ENCODE measurements at regions not wholly inside any gene's neighbourhood (a gene's known extent, or its start where the extent isn't known, plus 50 kb on each side); places are given as distances from the start of the nearest gene placed in this dataset.

DNA sequence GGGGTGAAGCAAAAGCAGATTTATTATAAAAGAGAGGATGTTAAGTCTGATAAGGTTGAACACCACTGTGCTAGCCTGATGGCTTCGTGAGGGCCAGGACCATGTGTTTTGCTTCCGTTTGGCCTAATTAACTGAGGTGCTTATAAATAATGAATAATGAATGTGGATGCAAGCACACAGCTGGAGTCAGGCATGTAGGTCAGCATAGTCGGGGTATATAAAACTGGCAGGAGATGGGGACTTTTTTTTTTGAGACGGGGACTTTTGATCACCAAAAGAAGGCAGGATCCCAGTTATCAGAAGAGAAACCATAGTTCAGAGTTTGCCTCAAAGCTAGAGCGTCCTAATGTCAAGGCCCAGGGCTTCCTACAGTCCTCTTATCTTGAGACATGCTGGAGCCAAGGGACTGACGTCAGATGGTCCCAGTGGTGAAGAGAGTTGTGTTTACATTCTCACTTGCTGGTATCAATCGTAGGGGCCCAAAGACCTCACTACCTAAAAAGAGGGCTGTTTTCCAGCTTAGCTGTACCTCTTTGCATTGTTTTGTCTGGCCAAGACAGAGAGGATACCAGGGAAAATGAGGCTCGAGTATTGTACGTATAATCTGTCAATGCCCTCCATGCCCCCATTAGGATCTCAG is 50.4 kb downstream of the RTL9 start:
- no peak for DNase-seq (ENCODE audit: low read depth)

DNA sequence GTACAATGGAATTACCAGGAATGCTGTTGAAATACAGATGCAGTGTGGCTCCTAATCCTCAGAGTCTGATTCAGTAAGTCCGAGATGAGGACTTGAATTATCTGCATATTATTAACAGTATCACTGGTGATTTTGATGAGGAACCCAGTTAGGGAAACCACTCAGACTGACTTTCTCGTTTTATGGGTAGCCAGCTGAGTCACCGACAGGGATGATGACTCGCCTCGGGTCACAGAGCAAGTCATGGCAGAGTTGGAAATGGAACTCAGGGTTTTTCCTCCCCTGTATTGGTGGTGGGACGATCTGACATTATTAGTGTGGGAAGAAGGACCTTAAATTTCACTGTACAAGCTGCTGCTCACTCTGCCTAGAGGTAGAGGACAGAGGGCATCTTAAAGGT is 51.3 kb downstream of the RTL9 start:
- DNase-seq (ENCODE audit: low read depth): no peak

DNA sequence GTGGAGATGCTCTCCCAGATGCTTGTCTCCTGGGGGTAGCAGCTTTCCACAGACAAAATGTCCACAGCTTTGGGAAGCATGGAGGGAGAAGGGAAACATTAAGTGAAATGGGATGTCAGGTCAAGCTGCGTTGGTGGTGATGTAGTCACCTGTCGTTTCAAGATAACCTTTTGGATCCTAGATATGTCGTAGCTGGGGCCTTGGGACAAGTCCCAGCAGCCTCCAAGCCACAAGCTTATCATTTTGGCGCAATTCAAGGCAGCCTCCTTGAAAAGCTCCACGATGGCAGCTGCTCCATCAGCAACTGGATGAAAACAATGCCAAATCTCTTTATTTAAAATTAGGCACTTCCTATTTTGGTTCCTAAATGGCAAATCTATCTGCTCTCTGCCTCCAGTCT is 52.0 kb downstream of the RTL9 start:
- no peak for DNase-seq (ENCODE audit: low read depth)

DNA sequence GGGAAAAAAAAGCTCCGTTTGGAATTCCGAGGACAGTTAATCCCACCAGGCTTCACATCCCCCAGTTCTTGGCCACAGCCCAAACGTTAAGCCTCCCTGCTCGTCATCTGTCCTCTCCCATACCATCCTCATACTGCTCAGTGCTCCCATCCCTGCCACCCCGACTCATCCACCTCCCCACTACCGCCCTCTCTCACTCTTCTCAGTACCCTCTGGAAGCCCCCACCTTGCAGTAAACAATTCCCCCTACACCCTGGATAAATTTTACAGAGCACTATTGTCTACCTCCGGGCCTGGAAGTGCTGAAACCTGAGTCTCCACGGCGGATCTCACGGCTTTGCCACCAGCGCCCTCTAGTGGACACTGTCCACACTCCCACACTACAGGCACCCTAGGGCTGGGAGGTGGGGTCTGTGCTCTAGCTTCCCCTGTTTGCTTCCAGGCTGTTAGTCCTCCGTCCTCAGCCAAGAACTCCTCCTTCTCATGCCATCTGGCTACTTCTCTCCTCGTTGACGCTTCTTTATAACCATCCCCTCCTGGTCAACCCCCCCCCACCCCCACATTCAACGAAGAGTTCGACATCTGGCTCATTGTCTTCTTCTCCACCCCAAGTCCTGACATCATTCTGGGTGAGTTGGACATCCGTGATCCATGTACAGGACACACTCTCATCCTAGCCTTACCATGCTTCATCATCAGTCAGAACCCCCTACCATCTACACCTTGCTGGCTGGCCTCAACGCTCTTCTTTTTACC is 54.5 kb downstream of the RTL9 start:
- DNase-seq (ENCODE audit: low read depth): peak; percentile 42

DNA sequence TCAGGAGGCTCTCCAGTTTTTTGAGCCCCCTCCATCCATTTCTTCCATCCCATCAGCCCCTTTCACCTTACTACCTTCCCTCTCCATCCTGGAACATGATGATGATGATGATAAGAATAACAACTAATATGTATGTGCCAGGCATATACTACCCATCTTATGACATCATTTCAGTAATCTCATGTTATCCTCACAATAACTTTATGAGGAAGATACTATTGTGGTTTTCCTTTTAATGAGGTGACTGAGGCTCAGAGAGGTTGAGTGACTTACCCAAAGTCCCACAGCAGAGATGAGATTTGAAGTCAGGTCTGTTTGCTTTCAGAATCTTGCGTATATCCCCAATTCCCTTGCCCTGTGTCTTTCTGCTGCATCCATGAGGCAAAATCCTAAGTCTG is 55.1 kb downstream of the RTL9 start:
- DNase-seq (ENCODE audit: low read depth): no peak

DNA sequence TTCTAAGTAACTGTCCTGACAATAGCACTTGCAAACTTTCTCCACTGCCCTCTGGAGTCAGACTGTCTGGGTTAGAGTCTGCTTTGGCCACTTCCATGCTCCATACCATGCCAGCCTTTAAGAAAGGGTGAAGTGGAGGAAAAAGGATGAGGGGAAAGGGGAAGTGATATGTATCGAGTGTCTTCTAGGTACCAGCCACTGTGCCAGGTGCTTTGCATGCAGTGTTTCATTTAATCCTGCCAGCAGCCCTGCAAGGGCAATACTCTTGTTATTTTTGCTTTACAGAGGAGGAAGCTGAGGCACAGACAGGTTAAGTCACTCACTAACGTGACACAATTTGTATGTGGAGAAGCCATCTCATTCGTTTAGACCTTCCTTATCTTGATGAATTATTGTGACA is 55.6 kb downstream of the RTL9 start:
- DNase-seq (ENCODE audit: low read depth): no peak

DNA sequence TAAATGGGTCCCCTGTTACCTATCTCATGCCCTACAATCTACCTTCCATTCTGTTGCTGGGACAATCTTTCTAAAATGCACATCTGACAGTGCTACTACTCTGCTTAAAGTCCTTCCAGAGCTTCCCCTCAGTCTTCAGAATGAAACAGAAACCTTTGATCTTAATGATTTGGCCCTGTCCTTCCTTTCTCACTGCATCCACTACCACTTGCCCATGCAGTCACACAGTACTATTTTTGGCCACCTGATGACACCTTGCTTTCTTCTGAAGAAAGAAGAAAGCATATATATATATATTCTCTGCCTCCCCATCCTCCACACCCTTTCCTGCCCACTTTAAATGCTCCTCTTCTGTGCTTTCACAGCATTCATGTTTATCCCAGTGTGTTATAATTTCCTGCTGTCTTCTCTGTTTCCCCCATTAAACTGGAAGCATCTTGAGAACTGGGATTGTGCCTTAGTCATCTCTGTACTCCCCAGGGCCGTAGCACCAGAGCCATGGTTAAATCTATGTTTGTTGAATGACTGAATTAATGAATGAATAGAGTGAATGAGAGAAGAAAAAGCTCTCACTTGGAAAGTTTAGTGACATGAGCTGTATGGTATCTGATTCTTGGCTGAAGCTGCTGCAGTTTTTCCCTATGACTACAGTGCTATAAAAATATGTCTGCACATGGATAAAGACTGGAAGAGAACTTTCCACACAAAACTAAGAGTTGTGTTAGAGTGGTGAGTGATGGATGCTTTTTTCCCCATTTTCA is 56.2 kb downstream of the RTL9 start:
- no peak for DNase-seq (ENCODE audit: low read depth)

DNA sequence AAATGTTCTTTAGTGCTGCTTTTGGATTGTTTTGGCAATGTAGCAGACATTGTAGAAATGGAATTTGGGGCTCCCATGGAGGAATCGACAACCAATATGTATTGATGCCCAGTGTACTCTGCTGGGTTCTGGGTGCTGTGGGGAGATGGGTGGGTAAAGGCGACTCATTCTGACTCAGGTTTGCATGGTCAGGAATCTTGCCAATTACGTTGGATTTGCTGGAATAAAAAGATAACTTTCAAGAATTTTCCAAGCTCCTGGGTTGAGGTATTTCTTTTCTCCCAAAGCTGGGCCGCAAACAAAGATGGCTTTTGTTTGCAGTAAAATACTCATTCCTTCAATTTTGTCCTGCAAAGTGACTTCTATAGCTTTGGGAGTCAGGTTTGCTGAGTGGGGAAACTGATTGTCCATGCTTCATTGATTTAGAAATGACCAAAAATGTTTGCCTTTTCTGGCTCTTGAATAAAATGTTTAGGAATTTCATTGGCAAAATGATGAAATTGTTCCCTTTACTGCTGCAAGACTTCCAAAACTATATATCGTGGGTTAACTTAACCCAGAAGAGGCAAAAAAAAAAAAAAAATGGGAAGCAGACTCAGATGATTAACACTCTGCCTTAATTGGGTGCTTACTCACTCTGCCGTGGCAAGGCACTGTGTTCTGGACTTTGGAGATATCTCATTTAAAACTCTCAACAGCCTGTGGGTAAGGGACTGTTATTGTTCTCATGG is 57.0 kb downstream of the RTL9 start:
- DNase-seq (ENCODE audit: low read depth): no peak

DNA sequence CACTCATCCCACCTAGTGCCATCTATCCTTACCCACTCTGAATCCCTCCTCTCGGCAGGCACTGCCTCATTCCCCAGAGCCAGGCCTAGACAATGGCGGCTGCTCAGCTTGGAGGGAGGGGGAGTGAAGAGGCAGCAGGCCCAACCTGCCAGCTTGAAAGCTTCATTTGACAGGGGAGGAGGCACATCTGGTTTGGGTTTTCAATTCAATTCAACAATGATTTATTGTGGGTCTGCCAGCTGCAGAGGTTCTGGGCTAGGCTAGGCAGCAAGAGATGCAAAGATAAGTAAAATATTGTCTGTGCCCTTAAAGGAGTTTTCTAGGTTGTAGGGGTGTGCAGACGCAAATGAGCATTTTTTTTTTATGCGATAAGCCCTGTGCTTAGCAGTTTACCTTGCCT is 58.5 kb downstream of the RTL9 start:
- no peak for DNase-seq (ENCODE audit: low read depth)

DNA sequence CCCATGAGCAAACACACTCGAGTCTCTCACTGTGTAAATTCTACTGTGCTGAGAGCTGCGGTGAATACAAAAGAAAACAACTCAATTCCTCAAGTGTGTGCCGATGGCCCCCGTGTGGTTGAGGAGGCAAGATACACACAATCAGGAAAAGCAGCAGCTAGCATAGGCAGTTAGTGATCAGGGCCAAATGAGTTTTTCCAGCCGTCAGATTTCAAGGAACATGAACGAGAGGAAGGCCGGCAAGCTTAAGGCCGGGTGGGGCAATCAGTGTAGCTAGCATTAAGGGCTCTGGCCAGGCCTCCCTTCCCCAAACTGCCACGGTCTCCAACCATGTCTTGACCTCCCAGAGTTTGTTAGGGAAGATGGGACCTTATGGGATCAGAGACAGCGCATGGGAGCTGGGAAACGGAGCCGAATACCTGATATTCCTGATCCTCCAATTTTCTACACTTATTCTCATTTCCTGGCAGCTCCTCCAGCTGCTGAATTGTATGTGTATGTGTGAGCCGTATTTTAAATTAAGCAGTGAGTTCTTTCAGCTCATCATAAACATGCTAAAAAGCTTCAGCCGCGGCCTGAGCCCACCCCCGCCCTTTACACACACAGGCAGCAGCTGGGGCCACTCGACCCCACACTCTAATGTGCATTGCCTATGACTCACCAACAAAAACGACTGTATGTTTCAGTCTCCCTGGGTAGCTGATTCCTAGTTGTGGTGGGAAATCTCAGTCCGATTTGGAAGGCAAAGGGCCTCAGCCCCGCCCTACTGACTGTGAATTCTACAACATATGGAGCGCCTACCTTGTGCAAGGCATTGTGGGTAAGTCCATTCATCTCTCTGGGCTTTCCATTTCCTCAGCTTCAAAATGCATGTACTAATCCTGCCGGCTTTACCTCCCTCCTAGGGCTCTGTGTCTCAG is 59.9 kb downstream of the RTL9 start:
- no peak for DNase-seq (ENCODE audit: low read depth)

DNA sequence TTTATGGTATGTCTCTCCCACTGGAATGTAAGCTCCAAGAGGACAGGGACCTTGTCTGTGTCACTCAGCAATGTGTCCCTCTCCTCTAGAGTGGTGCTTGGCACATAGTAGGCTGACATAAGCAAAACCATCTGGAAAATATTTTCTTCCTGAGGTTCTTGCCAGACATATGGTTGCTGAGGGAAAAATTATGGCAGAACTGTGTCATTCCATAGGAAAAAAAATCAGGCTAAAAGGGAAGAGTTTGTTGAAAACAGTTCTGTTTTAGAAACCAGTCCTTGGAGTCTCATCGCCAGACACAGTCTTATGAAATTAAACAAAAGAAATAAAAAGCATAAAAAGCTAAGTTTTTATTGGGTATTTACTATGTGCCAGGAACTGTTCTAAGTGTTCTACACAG is 60.9 kb downstream of the RTL9 start:
- DNase-seq (ENCODE audit: low read depth): no peak

DNA sequence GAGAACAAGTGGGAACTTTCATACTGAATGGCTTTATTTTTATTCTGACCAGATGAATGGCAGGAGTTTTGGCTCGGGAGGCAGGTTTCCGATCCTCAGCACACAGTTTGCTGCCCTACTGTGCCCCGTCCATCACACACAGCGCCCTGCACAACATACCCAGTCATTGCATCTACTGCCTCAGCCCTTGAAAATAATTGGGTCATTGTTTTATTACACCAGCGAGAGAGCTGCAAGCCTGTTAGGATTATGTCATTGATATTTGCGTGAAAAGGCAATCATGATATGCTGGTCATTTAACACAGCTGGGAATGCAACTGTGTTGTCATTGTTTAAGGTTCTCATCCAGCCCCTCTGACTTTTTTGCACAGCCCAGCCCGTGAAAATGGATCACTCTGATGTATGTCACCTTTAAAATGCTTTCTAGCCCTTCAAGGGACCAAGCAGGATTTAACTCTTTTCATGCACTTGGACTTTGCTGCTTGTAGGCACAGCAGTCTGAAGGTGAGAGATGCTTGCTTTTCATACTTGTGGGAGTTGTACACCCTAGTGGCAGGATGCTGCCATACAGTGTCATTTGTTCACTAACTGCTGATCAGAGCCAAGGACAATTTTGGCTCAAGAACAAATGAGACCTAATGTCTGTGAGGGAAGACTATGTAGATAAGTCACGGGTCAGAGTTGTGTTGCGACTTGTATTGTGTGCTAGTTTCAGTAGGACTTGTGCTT is 62.3 kb downstream of the RTL9 start:
- no peak for DNase-seq (ENCODE audit: low read depth)

DNA sequence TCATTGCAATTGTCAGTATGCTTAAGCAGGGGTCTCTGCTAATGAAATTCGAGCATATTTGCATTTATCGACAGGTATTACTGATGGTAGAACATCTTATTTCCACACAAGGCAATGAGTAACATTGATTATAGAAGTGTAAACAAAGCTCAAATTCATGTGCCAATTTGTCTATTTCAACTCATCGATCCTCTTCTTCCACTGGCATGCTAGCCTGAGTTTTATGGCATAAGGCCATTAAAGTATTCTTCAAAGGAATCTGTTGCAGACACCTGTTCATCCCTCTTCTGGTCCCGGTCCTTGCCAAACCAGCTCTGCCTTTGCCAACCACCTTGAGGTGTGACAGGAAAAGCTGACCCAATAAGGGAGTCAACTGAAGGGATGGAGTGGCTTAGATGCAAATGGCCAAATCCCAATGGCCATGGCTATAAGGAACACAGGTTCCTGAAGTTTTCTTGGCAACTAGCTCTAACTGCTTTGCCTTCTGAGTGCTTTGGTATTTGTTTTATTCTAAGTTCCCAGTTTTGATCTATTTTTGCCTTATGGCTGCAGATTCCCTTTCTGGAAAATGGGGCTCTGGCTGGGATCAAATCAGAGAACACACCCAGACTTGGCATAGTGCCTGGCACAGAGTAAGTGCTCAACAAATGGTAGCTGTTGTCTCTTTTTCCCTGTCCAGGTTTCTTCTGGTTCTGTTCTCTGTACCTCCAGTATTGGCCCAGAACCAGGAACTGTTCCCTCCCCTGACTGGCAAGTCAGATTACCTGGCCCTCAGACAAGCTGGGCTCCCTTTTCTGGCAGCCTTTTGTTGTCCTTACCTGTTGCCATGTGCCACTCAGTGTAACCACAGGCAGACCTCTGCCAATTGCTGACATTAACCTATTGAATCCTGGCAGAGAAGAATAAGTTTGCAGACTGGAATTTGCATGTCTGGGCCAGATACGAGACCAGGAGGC is 63.1 kb downstream of the RTL9 start:
- no peak for DNase-seq (ENCODE audit: low read depth)

DNA sequence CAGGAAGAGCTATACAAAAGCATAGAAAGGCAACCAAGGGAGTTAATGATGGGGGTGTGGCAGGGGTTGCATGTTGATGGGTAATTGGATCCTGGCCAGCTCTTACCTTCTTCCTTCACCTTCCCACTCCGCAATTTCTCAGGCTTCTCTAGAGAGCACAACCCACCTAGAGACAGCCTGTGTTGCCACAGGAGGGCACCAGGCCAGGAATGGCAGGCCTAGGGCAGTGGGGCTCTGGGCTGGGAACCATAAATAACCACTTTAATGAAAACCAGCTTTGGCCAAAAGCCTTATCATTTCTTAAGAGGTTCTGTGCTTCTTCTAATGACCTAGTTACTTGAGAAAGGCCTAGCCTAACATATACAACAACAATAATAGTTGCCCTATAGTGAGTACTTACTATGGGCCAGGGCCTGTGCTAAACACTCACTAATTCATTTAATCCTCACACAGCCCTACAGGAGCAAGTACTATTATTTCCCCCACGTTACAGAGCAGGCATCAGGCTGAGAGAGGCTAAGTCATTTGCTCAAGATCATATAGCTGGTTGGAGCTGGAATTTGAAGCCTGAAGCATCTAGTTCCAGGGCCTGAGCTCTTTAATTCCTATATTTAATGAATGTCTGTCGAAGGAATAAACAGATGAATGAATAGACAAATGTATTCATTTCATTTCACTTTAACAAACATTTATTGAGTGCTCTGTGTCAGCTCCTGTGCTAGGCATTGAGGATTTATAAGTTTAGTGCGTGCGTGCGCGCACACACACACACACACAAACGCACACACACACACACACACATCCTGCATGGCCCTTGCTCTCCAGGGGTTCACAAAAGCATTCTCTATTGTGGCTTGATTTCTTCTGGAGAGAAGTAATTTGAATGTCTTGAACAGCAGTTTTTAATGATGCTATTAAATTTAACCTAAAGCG is 66.8 kb downstream of the RTL9 start:
- DNase-seq (ENCODE audit: low read depth): no peak

DNA sequence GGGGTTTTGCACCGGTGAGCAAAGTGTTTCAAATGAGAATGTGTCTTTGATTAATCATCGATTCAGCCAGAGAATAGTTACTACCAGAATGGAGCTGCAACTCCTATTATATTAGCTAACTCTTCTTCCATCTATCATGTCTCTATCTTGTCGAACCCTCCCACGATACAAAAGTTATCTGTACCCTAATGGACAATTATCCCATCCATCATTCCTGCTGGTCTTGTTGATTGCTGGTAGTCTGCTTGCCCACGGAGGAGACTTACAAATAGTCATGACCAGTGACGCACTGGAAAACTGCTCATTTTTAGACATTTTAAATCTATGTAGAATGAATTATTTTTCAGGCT is 67.5 kb downstream of the RTL9 start:
- no peak for DNase-seq (ENCODE audit: low read depth)

DNA sequence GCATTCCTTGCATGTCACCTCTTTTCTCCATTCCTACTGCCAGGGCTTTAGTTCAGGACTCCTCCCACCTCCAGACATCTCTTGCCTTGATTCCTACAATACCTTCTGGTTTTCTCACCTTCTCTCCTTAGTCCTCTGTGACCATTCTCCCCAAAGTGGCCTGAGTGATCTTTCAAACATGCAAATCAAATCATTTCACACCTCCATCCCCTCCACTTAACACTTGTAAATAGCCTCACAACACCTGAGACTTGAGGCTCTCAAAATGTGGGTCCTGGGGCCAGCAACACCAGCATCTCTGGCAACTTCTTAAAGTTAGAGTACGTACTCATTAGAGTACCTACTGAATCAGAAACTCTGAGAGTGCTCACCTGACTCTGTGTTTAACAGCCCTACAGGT is 68.4 kb downstream of the RTL9 start:
- no peak for DNase-seq (ENCODE audit: low read depth)

DNA sequence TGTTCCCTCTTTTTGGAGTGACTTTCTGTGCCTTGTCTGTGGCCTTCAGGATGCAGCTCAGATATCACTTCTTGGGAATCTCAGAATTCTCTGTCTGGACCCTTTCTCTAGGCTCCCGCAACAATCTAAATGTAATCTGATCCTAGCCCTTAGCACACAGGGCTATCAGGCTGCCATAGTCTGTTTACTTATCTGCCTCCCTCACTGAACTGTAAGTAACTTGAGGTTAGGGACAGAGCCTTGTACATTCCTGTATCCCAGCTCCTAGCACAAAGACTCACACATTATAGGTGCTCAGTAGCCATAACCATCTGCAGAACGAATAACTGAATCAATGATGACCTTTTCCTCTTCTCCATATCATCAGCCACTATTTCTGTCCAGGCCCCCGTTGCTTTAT is 69.5 kb downstream of the RTL9 start:
- no peak for DNase-seq (ENCODE audit: low read depth)

DNA sequence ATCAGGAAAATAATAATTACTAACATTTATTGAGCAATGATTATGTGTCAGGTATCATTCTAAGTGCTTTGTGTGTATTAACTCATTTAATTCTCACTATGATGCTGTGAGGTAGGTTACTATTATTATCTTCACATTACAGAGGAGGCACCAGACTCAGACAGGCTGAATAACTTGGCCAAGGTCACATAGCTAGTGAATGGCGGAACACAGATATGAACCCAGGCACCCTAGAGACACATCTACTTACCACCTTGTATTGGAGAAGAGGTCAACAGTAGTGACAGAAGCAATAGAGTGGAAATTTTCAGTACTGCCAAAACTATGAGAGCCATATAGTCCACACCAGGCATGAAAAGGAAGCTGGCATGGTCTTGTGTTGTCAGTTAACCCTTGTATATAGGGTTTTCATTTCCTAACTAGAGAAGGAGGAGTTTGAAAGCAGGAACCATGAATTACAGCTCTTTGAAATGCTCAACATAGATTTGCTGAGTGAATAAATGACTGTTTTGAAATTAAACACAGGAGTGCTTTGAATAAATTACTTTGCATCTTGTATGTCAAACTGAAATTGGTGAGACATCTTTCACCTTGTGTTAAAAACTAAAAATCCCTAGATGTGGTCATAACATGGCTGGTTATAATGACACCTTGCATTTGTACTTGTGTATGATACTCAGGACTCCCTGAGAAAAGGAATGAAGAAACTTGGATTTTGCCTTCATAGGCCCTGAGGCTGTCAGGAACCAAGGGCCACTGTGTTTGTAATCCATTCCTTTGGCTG is 71.8 kb downstream of the RTL9 start:
- no peak for DNase-seq (ENCODE audit: low read depth)
